H9 (cell line): ENCODE measurements at regions not wholly inside any gene's neighbourhood (a gene's known extent, or its start where the extent isn't known, plus 50 kb on each side); places are given as distances from the start of the nearest gene placed in this dataset.

Experiments
- DNase-seq: peaks from one replicate; pipeline ENCODE4 v3.0.0-alpha.2; 2017
- H2AFZ ChIP-seq: one replicate; pipeline ENCODE4 v1.6.1; 2013; ENCODE audit warnings: mild to moderate bottlenecking, low read length, control low read depth, moderate library complexity
- H2AK5ac ChIP-seq: 2 replicates; pipeline ENCODE4 v1.6.1; 2013; ENCODE audit warnings: low read length, control low read depth, mixed read lengths; ENCODE audit not compliant: insufficient read length
- H2BK120ac ChIP-seq: one replicate; pipeline ENCODE4 v1.6.1; 2013; ENCODE audit warnings: low read depth, mild to moderate bottlenecking, low read length, control low read depth, inconsistent platforms; ENCODE audit not compliant: poor library complexity, severe bottlenecking
- H2BK12ac ChIP-seq: 2 replicates; pipeline ENCODE4 v1.6.1; 2013; ENCODE audit warnings: low read length, control low read depth, mixed read lengths, low read depth; ENCODE audit not compliant: insufficient read length
- H2BK15ac ChIP-seq: 2 replicates; pipeline ENCODE4 v1.6.1; 2013; ENCODE audit warnings: low read depth, low read length, control low read depth
- H2BK20ac ChIP-seq: one replicate; pipeline ENCODE4 v1.6.1; 2013; ENCODE audit warnings: low read depth, mild to moderate bottlenecking, low read length, control low read depth, inconsistent platforms; ENCODE audit not compliant: poor library complexity, severe bottlenecking
- H2BK5ac ChIP-seq: 2 replicates; pipeline ENCODE4 v1.6.1; 2013; ENCODE audit warnings: low read length, control low read depth, mixed read lengths; ENCODE audit not compliant: insufficient read length
- H3K14ac ChIP-seq: 2 replicates; pipeline ENCODE4 v1.6.1; 2013; ENCODE audit warnings: low read length, control low read depth; ENCODE audit not compliant: insufficient read depth
- H3K18ac ChIP-seq: 2 replicates; pipeline ENCODE4 v1.6.1; 2013; ENCODE audit warnings: low read depth, mild to moderate bottlenecking, mixed read lengths, low read length, control low read depth; ENCODE audit not compliant: insufficient read length
- H3K23ac ChIP-seq: 2 replicates; pipeline ENCODE4 v1.6.1; 2013; ENCODE audit warnings: low read length, control low read depth, mixed read lengths, low read depth; ENCODE audit not compliant: insufficient read length
- H3K23me2 ChIP-seq: 2 replicates; pipeline ENCODE4 v1.6.1; 2013; ENCODE audit warnings: low read depth, mild to moderate bottlenecking, mixed read lengths, low read length, control low read depth; ENCODE audit not compliant: insufficient read length, poor library complexity, severe bottlenecking
- H3K27ac ChIP-seq: 2 replicates; pipeline ENCODE4 v1.5.1; 2013; ENCODE audit warnings: low read length, control low read depth, mixed read lengths, low read depth; ENCODE audit not compliant: insufficient read length
- H3K27me3 ChIP-seq: 2 replicates; pipeline ENCODE4 v1.6.1; 2013; ENCODE audit warnings: low read length, control low read depth, inconsistent platforms; ENCODE audit not compliant: insufficient read depth
- H3K4ac ChIP-seq: 2 replicates; pipeline ENCODE4 v1.6.1; 2013; ENCODE audit warnings: low read depth, mild to moderate bottlenecking, control low read depth, inconsistent platforms, low read length, moderate library complexity
- H3K4me1 ChIP-seq: 2 replicates; pipeline ENCODE4 v1.6.1; 2013; ENCODE audit warnings: low read length, control low read depth, inconsistent platforms; ENCODE audit not compliant: insufficient read depth
- H3K4me2 ChIP-seq: 2 replicates; pipeline ENCODE4 v1.6.1; 2013; ENCODE audit warnings: low read length, control low read depth, mixed read lengths; ENCODE audit not compliant: insufficient read length, insufficient read depth
- H3K56ac ChIP-seq: 2 replicates; pipeline ENCODE4 v1.6.1; 2013; ENCODE audit warnings: low read depth, mild to moderate bottlenecking, mixed read lengths, low read length, control low read depth; ENCODE audit not compliant: insufficient read length
- H3K79me1 ChIP-seq: 2 replicates; pipeline ENCODE4 v1.6.1; 2013; ENCODE audit warnings: low read depth, mild to moderate bottlenecking, moderate library complexity, low read length, control low read depth, inconsistent platforms; ENCODE audit not compliant: insufficient read depth, poor library complexity, severe bottlenecking
- H3K79me2 ChIP-seq: 2 replicates; pipeline ENCODE4 v1.6.1; 2013; ENCODE audit warnings: low read length, control low read depth, inconsistent platforms; ENCODE audit not compliant: insufficient read depth
- H3K9ac ChIP-seq: 2 replicates; pipeline ENCODE4 v1.6.1; 2013; ENCODE audit warnings: low read length, control low read depth, mixed read lengths; ENCODE audit not compliant: insufficient read length; ENCODE audit errors: extremely low read depth
- H3K9me3 ChIP-seq: one replicate; pipeline ENCODE4 v1.6.1; 2013; ENCODE audit warnings: low read depth, low read length, inconsistent platforms; ENCODE audit not compliant: control insufficient read depth
- H3T11ph ChIP-seq: one replicate; pipeline ENCODE4 v1.6.1; 2013; ENCODE audit warnings: mild to moderate bottlenecking, low read length, control low read depth, inconsistent platforms
- H4K20me1 ChIP-seq: one replicate; pipeline ENCODE4 v1.6.1; 2013; ENCODE audit not compliant: control insufficient read depth, insufficient read length, insufficient read depth
- H4K5ac ChIP-seq: 2 replicates; pipeline ENCODE4 v1.6.1; 2013; ENCODE audit warnings: low read depth, mild to moderate bottlenecking, mixed read lengths, low read length, control low read depth; ENCODE audit not compliant: insufficient read length
- H4K8ac ChIP-seq: replicated peaks from 2 replicates; pipeline ENCODE4 v1.6.1; 2013; ENCODE audit warnings: low read length, control low read depth, mixed read lengths, low read depth; ENCODE audit not compliant: insufficient read length
- H4K91ac ChIP-seq: 2 replicates; pipeline ENCODE4 v1.6.1; 2013; ENCODE audit warnings: low read depth, mild to moderate bottlenecking, moderate library complexity, mixed read lengths, low read length, control low read depth; ENCODE audit not compliant: insufficient read length
- H3K27ac Mint-ChIP-seq, 3 experiments: 2 replicates in 2 of 3; 3 replicates in 1 of 3; pipeline ENCODE4 v1.8.0; 2020 to 2021; ENCODE audit warnings: mixed read lengths in 3 of 3, mild to moderate bottlenecking in 1 of 3, moderate library complexity in 1 of 3
- H3K27me3 Mint-ChIP-seq: 2 replicates; pipeline ENCODE4 v1.8.0; 2021; ENCODE audit warnings: low read depth, mild to moderate bottlenecking, moderate library complexity, mixed read lengths
- H3K36me3 Mint-ChIP-seq, 3 experiments: 2 replicates in 2 of 3; 3 replicates in 1 of 3; pipeline ENCODE4 v1.8.0; 2020 to 2021; ENCODE audit warnings: low read depth in 3 of 3, mixed read lengths in 3 of 3; ENCODE audit not compliant: insufficient read depth in 1 of 3
- H3K4me1 Mint-ChIP-seq, 2 experiments: 2 replicates each; pipeline ENCODE4 v1.8.0; 2020; ENCODE audit warnings: mixed read lengths in 2 of 2
- H3K4me3 Mint-ChIP-seq, 2 experiments: 2 replicates in 1 of 2; 3 replicates in 1 of 2; pipeline ENCODE4 v1.8.0; 2020 to 2021; ENCODE audit warnings: mild to moderate bottlenecking in 2 of 2, mixed read lengths in 2 of 2, moderate library complexity in 1 of 2
- H3K9me3 Mint-ChIP-seq, 2 experiments: 2 replicates in 1 of 2; 3 replicates in 1 of 2; pipeline ENCODE4 v1.8.0; 2020; ENCODE audit warnings: mild to moderate bottlenecking in 2 of 2, mixed read lengths in 2 of 2, moderate library complexity in 1 of 2
- CTCF ChIP-seq: fragments of 200-600 bp; sonication (generic); conservative IDR thresholded peaks from 3 replicates; pipeline ENCODE4 v1.8.0; 2021; ENCODE audit warnings: antibody characterized with exemption, mild to moderate bottlenecking
- WGBS: extraction: QIAGEN DNeasy Blood & Tissue Kit; methylation state at CpG from one replicate; pipeline ENCODE4 v1.1.7; 2013; ENCODE audit warnings: missing lambda C conversion rate, low lambda C conversion rate, mixed read lengths; ENCODE audit not compliant: insufficient read length; ENCODE audit errors: extremely low coverage; 5-methylcytosine and 5-hydroxymethylcytosine counted together

GRCh38 chr4:179539641-179540040, 2097.4 kb upstream of the AGA start:
- Histone ChIP-seq H3K9me3 (no peaks in the 10 kb centered on the region), H3K4me2 (no peak overlapping the region), H3K27me3 (no peaks in the 10 kb centered on the region), H3K27ac (no peak overlapping the region), H3K79me2 (no peaks in the 10 kb centered on the region), H3K79me1 (no peaks in the 10 kb centered on the region), H2AK5ac (no peak overlapping the region), H3K56ac (no peak overlapping the region), H2BK12ac (no peak overlapping the region), H2BK5ac (no peak overlapping the region), H3K18ac (no peak overlapping the region), H4K20me1 (no peaks in the 10 kb centered on the region), H2BK20ac (no peak overlapping the region), H3K4ac (no peak overlapping the region), H3K23me2 (no peaks in the 10 kb centered on the region), H2BK15ac (no peak overlapping the region), H4K91ac (no peak overlapping the region), H3K4me1 (peaks cover 3% of the 10 kb centered on the region; the same call in 1 of the 2 replicates), H3K23ac (no peak overlapping the region), H4K8ac (no peak overlapping the region), H3K14ac (no peak overlapping the region), H3T11ph (no peak overlapping the region), H2BK120ac (no peak overlapping the region), H3K9ac (no peak overlapping the region), H2AFZ (no peak overlapping the region), H4K5ac (no peak overlapping the region)
- H3K36me3 Mint-ChIP-seq = no peaks in the 10 kb centered on the region
- H3K4me1 Mint-ChIP-seq = peaks cover 6 to 9% of the 10 kb centered on the region in 2 experiments
- no peak overlapping the region for H3K4me3 Mint-ChIP-seq
- 0 out of 7 replicates have a peak overlapping the region, but pooled peaks of 1 of the 3 experiments have one; percentile 34 for H3K27ac Mint-ChIP-seq
- DNase-seq = no peak
- TF ChIP-seq CTCF = no peak
- no CpG with 5 or more reads among the region's 3 CpGs for WGBS
- no peaks in the 10 kb centered on the region for H3K27me3 Mint-ChIP-seq
- H3K9me3 Mint-ChIP-seq = no peaks in the 10 kb centered on the region
